PFSK-1 (cell line): ENCODE measurements at regions not wholly inside any gene's neighbourhood (a gene's known extent, or its start where the extent isn't known, plus 50 kb on each side); places are given as distances from the start of the nearest gene placed in this dataset.

ENCODE experiments used
- FOXP2 ChIP-seq: optimal IDR thresholded peaks from 2 replicates; pipeline ENCODE3; 2011; ENCODE audit warnings: borderline replicate concordance, control low read depth, inconsistent platforms; ENCODE audit not compliant: insufficient read depth; ENCODE audit errors: extremely low read length, extremely low read depth
- POLR2AphosphoS5 ChIP-seq: IDR thresholded peaks from 2 replicates; pipeline ENCODE4 v1.6.1; 2012; ENCODE audit warnings: low read depth, mild to moderate bottlenecking, control low read depth, low read length, moderate library complexity
- REST ChIP-seq, 2 experiments: IDR thresholded peaks; 2 replicates each; pipeline versions ENCODE4 v1.6.1 to v1.8.0; 2011 to 2012; ENCODE audit warnings: low read depth in 2 of 2, low read length in 2 of 2, control low read depth in 1 of 2, inconsistent platforms in 1 of 2, mild to moderate bottlenecking in 1 of 2, moderate library complexity in 1 of 2; ENCODE audit not compliant: insufficient read depth in 1 of 2
- SIN3A ChIP-seq: IDR thresholded peaks from 2 replicates; pipeline ENCODE4 v1.6.1; 2012; ENCODE audit warnings: mild to moderate bottlenecking, low read length, moderate library complexity, borderline replicate concordance; ENCODE audit not compliant: insufficient read depth
- TAF1 ChIP-seq: IDR thresholded peaks from 2 replicates; pipeline ENCODE4 v1.6.1; 2012; ENCODE audit warnings: low read length, control low read depth, borderline replicate concordance; ENCODE audit not compliant: insufficient read depth

- TF ChIP-seq FOXP2, result no peak
- TF ChIP-seq TAF1, result no peak
- TF ChIP-seq POLR2AphosphoS5, result no peak
- TF ChIP-seq REST (IDR thresholded peaks at IDR 0.05; ENCODE audit: insufficient read depth in 1 of 2, low read depth in 2 of 2, low read length in 2 of 2), result no peak
- TF ChIP-seq SIN3A, result no peak
Observed at GRCh38 chr10:83539528-83540308, 599.6 kb upstream of the GHITM start.

- no peak for TF ChIP-seq REST (IDR thresholded peaks at IDR 0.05; ENCODE audit: insufficient read depth in 1 of 2, low read depth in 2 of 2, low read length in 2 of 2)
- no peak for TF ChIP-seq SIN3A
- no peak for TF ChIP-seq POLR2AphosphoS5
- TF ChIP-seq TAF1, result no peak
- TF ChIP-seq FOXP2, result no peak
Observed at GRCh38 chr10:83541046-83541445, 598.3 kb upstream of the GHITM start.

- no peak for TF ChIP-seq TAF1
- no peak for TF ChIP-seq POLR2AphosphoS5
- no peak for TF ChIP-seq FOXP2
- no peak for TF ChIP-seq REST (IDR thresholded peaks at IDR 0.05; ENCODE audit: insufficient read depth in 1 of 2, low read depth in 2 of 2, low read length in 2 of 2)
- no peak for TF ChIP-seq SIN3A
Observed at GRCh38 chr10:83542774-83543411, 596.4 kb upstream of the GHITM start.

GRCh38 chr10:83543691-83544462 is 595.4 kb upstream of the GHITM start:
- TF ChIP-seq REST (IDR thresholded peaks at IDR 0.05; ENCODE audit: insufficient read depth in 1 of 2, low read depth in 2 of 2, low read length in 2 of 2) (no peak), POLR2AphosphoS5 (no peak), FOXP2 (no peak), TAF1 (no peak), SIN3A (no peak)
